T-helper 17 cell (primary cell): ENCODE measurements at regions not wholly inside any gene's neighbourhood (a gene's known extent, or its start where the extent isn't known, plus 50 kb on each side); places are given as distances from the start of the nearest gene placed in this dataset.

ENCODE experiments used
- ATAC-seq: fragments of 150-1000 bp; cut with Tn5 transposase; 2 replicates; pipeline ENCODE4 v1.10.0; 2021; ENCODE audit warnings: mild to moderate bottlenecking, moderate library complexity
- DNase-seq, 3 donors: peaks; one replicate each; pipeline versions ENCODE4 v3.0.0 to v3.0.0-alpha.2; 2020 to 2021
- H3K9me3 ChIP-seq: one replicate; pipeline ENCODE4 v1.7.0; 2013; ENCODE audit warnings: low read length, mild to moderate bottlenecking; ENCODE audit not compliant: control insufficient read depth, poor library complexity, severe bottlenecking
- H3K27ac Mint-ChIP-seq: one replicate; pipeline ENCODE4 v1.8.0; 2022; ENCODE audit warnings: mild to moderate bottlenecking, moderate library complexity, mixed read lengths
- H3K27me3 Mint-ChIP-seq: one replicate; pipeline ENCODE4 v1.8.0; 2022; ENCODE audit warnings: mixed read lengths
- H3K36me3 Mint-ChIP-seq: one replicate; pipeline ENCODE4 v1.8.0; 2022; ENCODE audit warnings: low read depth, mixed read lengths
- H3K4me1 Mint-ChIP-seq: one replicate; pipeline ENCODE4 v1.8.0; 2022; ENCODE audit warnings: mild to moderate bottlenecking, mixed read lengths
- H3K4me3 Mint-ChIP-seq: one replicate; pipeline ENCODE4 v1.8.0; 2022; ENCODE audit warnings: mild to moderate bottlenecking, moderate library complexity, mixed read lengths

GRCh38 chrY:19391922-19392321, 352.6 kb downstream of the KDM5D start:
- Mint-ChIP-seq H3K4me1 (peaks cover 6% of the 10 kb centered on the region), H3K4me3 (no peak overlapping the region), H3K27me3 (no peaks in the 10 kb centered on the region), H3K36me3 (no peaks in the 10 kb centered on the region), H3K27ac (peak overlapping the region; percentile 27)
- no peaks in the 10 kb centered on the region for H3K9me3 ChIP-seq
- no peak for DNase-seq
- ATAC-seq = no peak

- H3K36me3 Mint-ChIP-seq = no peaks in the 10 kb centered on the region
- H3K4me3 Mint-ChIP-seq = no peak overlapping the region
- DNase-seq (no peak), ATAC-seq (no peak)
- H3K27ac Mint-ChIP-seq = no peak overlapping the region
- no peaks in the 10 kb centered on the region for H3K4me1 Mint-ChIP-seq
- H3K9me3 ChIP-seq = no peaks in the 10 kb centered on the region
- H3K27me3 Mint-ChIP-seq = no peaks in the 10 kb centered on the region
These were observed 379.2 kb downstream of the KDM5D start for GRCh38 chrY:19365321-19365720.

GRCh38 chrY:19357249-19357648, 387.3 kb downstream of the KDM5D start:
- no peaks in the 10 kb centered on the region for H3K36me3 Mint-ChIP-seq
- no peaks in the 10 kb centered on the region for H3K9me3 ChIP-seq
- no peaks in the 10 kb centered on the region for H3K27me3 Mint-ChIP-seq
- no peak overlapping the region for H3K4me3 Mint-ChIP-seq
- H3K27ac Mint-ChIP-seq = no peak overlapping the region
- no peaks in the 10 kb centered on the region for H3K4me1 Mint-ChIP-seq
- DNase-seq (no peak), ATAC-seq (no peak)

GRCh38 chrY:19356735-19357134, 387.8 kb downstream of the KDM5D start:
- no peak for DNase-seq
- H3K27ac Mint-ChIP-seq = no peak overlapping the region
- ATAC-seq = no peak
- no peaks in the 10 kb centered on the region for H3K27me3 Mint-ChIP-seq
- H3K4me3 Mint-ChIP-seq = no peak overlapping the region
- no peaks in the 10 kb centered on the region for H3K4me1 Mint-ChIP-seq
- H3K36me3 Mint-ChIP-seq = no peaks in the 10 kb centered on the region
- no peaks in the 10 kb centered on the region for H3K9me3 ChIP-seq

GRCh38 chrY:19354857-19355173, 389.7 kb downstream of the KDM5D start:
- Mint-ChIP-seq H3K4me1 (no peaks in the 10 kb centered on the region), H3K36me3 (no peaks in the 10 kb centered on the region), H3K4me3 (no peak overlapping the region), H3K27ac (no peak overlapping the region), H3K27me3 (no peaks in the 10 kb centered on the region)
- DNase-seq = no peak
- no peak for ATAC-seq
- H3K9me3 ChIP-seq = no peaks in the 10 kb centered on the region

GRCh38 chrY:19354061-19354856, 390.3 kb downstream of the KDM5D start:
- no peaks in the 10 kb centered on the region for H3K9me3 ChIP-seq
- no peak overlapping the region for H3K4me3 Mint-ChIP-seq
- H3K27me3 Mint-ChIP-seq = no peaks in the 10 kb centered on the region
- H3K36me3 Mint-ChIP-seq = no peaks in the 10 kb centered on the region
- H3K4me1 Mint-ChIP-seq = no peaks in the 10 kb centered on the region
- DNase-seq (no peak), ATAC-seq (no peak)
- H3K27ac Mint-ChIP-seq = no peak overlapping the region

GRCh38 chrY:19351616-19352015, 392.9 kb downstream of the KDM5D start:
- Mint-ChIP-seq H3K27ac (no peak overlapping the region), H3K4me1 (no peaks in the 10 kb centered on the region), H3K27me3 (no peaks in the 10 kb centered on the region), H3K36me3 (no peaks in the 10 kb centered on the region), H3K4me3 (no peak overlapping the region)
- ATAC-seq (no peak), DNase-seq (no peak)
- no peaks in the 10 kb centered on the region for H3K9me3 ChIP-seq

GRCh38 chrY:19321701-19322100, 422.8 kb downstream of the KDM5D start:
- no peak for ATAC-seq
- Mint-ChIP-seq H3K4me3 (no peak overlapping the region), H3K27ac (no peak overlapping the region)

GRCh38 chrY:19319135-19319534, 425.4 kb downstream of the KDM5D start:
- H3K4me3 Mint-ChIP-seq = no peak overlapping the region
- H3K27me3 Mint-ChIP-seq = no peaks in the 10 kb centered on the region
- H3K36me3 Mint-ChIP-seq = no peaks in the 10 kb centered on the region
- ATAC-seq (no peak), DNase-seq (no peak)
- H3K27ac Mint-ChIP-seq = no peak overlapping the region
- no peaks in the 10 kb centered on the region for H3K4me1 Mint-ChIP-seq
- no peaks in the 10 kb centered on the region for H3K9me3 ChIP-seq

More at GRCh38 chrY:19321701-19322100, 422.8 kb downstream of the KDM5D start:
- Mint-ChIP-seq H3K36me3 (no peaks in the 10 kb centered on the region), H3K27me3 (no peaks in the 10 kb centered on the region), H3K4me1 (no peaks in the 10 kb centered on the region)
- no peak for DNase-seq
- no peaks in the 10 kb centered on the region for H3K9me3 ChIP-seq

- Mint-ChIP-seq H3K4me3 (no peak overlapping the region), H3K36me3 (no peaks in the 10 kb centered on the region), H3K27ac (no peak overlapping the region), H3K27me3 (no peaks in the 10 kb centered on the region), H3K4me1 (no peaks in the 10 kb centered on the region)
- no peaks in the 10 kb centered on the region for H3K9me3 ChIP-seq
- no peak for DNase-seq
- ATAC-seq = no peak
These were observed 427.1 kb downstream of the KDM5D start for GRCh38 chrY:19317271-19317987.

- Mint-ChIP-seq H3K36me3 (no peaks in the 10 kb centered on the region), H3K27me3 (no peaks in the 10 kb centered on the region), H3K4me1 (no peaks in the 10 kb centered on the region), H3K27ac (no peak overlapping the region), H3K4me3 (no peak overlapping the region)
- ATAC-seq = no peak
- no peak for DNase-seq
- H3K9me3 ChIP-seq = no peaks in the 10 kb centered on the region
These were observed 436.9 kb downstream of the KDM5D start for GRCh38 chrY:19307627-19308026.

- no peak for ATAC-seq
- no peak overlapping the region for H3K4me3 Mint-ChIP-seq
- DNase-seq = no peak
- H3K36me3 Mint-ChIP-seq = no peaks in the 10 kb centered on the region
- no peak overlapping the region for H3K27ac Mint-ChIP-seq
- no peaks in the 10 kb centered on the region for H3K27me3 Mint-ChIP-seq
- no peaks in the 10 kb centered on the region for H3K4me1 Mint-ChIP-seq
- H3K9me3 ChIP-seq = no peaks in the 10 kb centered on the region
These were observed 441.4 kb downstream of the KDM5D start for GRCh38 chrY:19303136-19303535.

GRCh38 chrY:19290925-19291324, 453.6 kb downstream of the KDM5D start:
- Mint-ChIP-seq H3K4me1 (no peaks in the 10 kb centered on the region), H3K27me3 (no peaks in the 10 kb centered on the region), H3K27ac (no peak overlapping the region), H3K4me3 (no peak overlapping the region), H3K36me3 (no peaks in the 10 kb centered on the region)
- ATAC-seq = no peak
- no peaks in the 10 kb centered on the region for H3K9me3 ChIP-seq
- no peak for DNase-seq

- H3K36me3 Mint-ChIP-seq = no peaks in the 10 kb centered on the region
- H3K9me3 ChIP-seq = no peaks in the 10 kb centered on the region
- no peak overlapping the region for H3K4me3 Mint-ChIP-seq
- no peaks in the 10 kb centered on the region for H3K4me1 Mint-ChIP-seq
- DNase-seq (no peak), ATAC-seq (no peak)
- H3K27me3 Mint-ChIP-seq = no peaks in the 10 kb centered on the region
- H3K27ac Mint-ChIP-seq = no peak overlapping the region
These were observed 470.4 kb downstream of the KDM5D start for GRCh38 chrY:19274076-19274475.
